ENCODE measurements at regions not wholly inside any gene's neighbourhood (a gene's known extent, or its start where the extent isn't known, plus 50 kb on each side); places are given as distances from the start of the nearest gene placed in this dataset.

DNA sequence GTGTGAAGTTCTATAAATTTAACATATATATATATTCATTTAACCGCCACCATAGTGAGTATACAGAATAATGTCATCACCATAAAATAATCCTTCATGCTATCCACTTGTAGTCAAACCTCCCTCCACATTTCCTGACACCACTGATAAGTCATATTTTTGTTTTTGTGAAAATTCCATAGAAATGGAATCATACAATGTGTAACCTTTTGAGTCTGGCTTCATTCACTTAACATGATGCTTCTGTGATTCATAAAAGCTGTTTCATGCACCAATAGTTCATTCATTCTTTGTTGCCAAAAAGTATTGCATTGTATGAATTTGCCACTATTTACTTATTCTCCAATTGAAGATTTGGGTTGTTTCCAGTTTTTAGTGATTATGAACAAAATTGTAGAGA, 497.5 kb upstream of the PCDH20 start:
- Histone ChIP-seq H3K36me3 (no peaks in the 10 kb centered on the region), H3K27ac (no peak overlapping the region), H3K27me3 (no peaks in the 10 kb centered on the region), H3K4me1 (ENCODE audit: low read depth) (no peaks in the 10 kb centered on the region), H3K4me3 (no peak overlapping the region), H3K9me3 (ENCODE audit: low read depth) (peaks cover 4% of the 10 kb centered on the region)
- no peak for DNase-seq (ENCODE audit: low read depth in 1 of 2, low spot score in 1 of 2)
- TF ChIP-seq, protein P1, sequence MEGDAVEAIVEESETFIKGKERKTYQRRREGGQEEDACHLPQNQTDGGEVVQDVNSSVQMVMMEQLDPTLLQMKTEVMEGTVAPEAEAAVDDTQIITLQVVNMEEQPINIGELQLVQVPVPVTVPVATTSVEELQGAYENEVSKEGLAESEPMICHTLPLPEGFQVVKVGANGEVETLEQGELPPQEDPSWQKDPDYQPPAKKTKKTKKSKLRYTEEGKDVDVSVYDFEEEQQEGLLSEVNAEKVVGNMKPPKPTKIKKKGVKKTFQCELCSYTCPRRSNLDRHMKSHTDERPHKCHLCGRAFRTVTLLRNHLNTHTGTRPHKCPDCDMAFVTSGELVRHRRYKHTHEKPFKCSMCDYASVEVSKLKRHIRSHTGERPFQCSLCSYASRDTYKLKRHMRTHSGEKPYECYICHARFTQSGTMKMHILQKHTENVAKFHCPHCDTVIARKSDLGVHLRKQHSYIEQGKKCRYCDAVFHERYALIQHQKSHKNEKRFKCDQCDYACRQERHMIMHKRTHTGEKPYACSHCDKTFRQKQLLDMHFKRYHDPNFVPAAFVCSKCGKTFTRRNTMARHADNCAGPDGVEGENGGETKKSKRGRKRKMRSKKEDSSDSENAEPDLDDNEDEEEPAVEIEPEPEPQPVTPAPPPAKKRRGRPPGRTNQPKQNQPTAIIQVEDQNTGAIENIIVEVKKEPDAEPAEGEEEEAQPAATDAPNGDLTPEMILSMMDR (IDR thresholded peaks at IDR 0.05; ENCODE audit: low read depth, low read length), result no peak

DNA sequence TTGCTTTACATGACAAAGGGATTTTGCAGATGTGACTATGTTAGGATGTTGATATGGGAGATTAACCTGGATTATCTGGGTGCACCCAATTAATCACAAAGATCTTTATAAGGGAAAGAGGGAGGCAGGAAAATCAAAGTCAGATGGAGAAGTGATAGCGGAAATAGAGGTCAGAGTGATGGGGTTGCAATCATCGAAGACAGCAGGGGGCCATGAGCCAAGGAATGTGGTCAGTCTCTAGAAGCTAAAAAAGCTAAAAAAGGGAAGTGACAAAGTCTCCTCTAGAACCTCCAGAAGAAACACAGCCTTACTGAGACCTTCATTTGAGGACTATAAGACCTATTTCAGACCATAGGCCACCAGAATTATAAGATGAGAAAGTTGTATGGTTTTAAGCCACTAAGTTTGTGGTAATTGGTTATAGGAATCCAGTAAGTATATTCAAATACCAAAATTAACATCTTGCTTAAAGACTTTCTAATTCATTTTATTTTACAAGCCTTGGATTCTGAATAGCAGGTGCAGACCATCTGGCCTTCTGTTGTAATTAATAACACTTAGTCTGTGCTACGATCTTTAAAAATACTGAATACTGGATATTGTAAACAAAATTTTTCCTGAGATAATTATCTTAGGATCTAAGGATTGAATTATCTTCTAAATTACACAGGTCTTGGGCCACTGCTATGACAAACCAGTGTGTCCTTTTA, 493.4 kb upstream of the PCDH20 start:
- no peak overlapping the region for H3K27ac ChIP-seq
- H3K36me3 ChIP-seq, result no peaks in the 10 kb centered on the region
- no peak for DNase-seq (ENCODE audit: low read depth in 1 of 2, low spot score in 1 of 2)
- H3K4me1 ChIP-seq (ENCODE audit: low read depth), result no peaks in the 10 kb centered on the region
- TF ChIP-seq, protein P1 (IDR thresholded peaks at IDR 0.05; ENCODE audit: low read depth, low read length), result no peak
- H3K9me3 ChIP-seq (ENCODE audit: low read depth), result peaks cover 3% of the 10 kb centered on the region
- H3K27me3 ChIP-seq, result no peaks in the 10 kb centered on the region
- no peak overlapping the region for H3K4me3 ChIP-seq

DNA sequence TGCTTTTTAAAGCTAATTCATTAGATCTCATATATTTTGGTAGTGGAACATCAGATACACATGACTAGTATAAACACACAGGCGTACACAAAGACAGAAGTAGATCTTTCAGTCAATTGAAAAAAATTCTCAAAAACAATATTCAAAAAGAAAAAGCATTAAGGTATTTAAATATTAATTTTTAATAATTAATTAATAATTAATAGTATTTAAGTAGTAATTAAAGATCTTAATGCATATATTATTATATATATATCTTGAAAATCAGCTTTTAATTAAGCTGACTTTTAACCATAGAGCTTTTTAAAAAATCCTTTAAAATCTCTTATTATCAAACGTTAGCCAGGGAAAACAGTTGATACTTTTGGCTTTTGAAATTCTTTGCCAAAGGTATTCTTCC, 489.4 kb upstream of the PCDH20 start:
- TF ChIP-seq, protein P1 (IDR thresholded peaks at IDR 0.05; ENCODE audit: low read depth, low read length), result no peak
- Histone ChIP-seq H3K4me1 (ENCODE audit: low read depth) (no peaks in the 10 kb centered on the region), H3K4me3 (no peak overlapping the region), H3K9me3 (ENCODE audit: low read depth) (no peaks in the 10 kb centered on the region), H3K27ac (no peak overlapping the region), H3K36me3 (no peaks in the 10 kb centered on the region), H3K27me3 (no peaks in the 10 kb centered on the region)
- DNase-seq (ENCODE audit: low read depth in 1 of 2, low spot score in 1 of 2), result no peak

DNA sequence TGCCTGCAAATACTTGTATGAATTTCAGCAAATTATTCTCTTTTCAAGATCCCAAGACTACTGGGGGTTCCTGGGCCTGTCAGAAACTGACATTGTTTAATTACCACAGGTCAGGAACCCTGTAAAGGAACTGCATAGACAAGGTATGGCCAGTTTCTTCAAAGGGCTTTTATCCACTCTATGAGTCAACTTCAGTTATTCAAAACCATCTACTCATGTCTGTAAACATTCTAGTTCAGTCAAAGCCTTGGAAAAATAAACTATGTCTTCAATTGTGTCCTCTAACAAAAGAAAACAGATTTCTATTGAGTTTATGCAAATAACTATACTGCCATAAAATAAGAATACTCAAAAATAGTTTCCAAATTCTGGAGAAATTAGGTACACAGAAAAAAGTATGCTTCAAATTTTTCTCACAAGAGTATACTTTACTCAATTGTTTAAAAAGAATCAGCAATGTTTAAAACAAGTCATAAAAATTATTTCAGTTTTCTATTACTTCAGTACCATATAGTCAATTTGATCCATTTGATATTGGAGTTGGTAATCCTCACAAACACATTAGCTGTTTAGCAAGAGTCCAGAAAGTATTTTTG, 486.4 kb upstream of the PCDH20 start:
- DNase-seq (ENCODE audit: low read depth in 1 of 2, low spot score in 1 of 2), result no peak
- no peaks in the 10 kb centered on the region for H3K27me3 ChIP-seq
- H3K36me3 ChIP-seq, result no peaks in the 10 kb centered on the region
- no peaks in the 10 kb centered on the region for H3K9me3 ChIP-seq (ENCODE audit: low read depth)
- no peak overlapping the region for H3K4me3 ChIP-seq
- H3K27ac ChIP-seq, result no peak overlapping the region
- TF ChIP-seq, protein P1 (IDR thresholded peaks at IDR 0.05; ENCODE audit: low read depth, low read length), result no peak
- H3K4me1 ChIP-seq (ENCODE audit: low read depth), result no peaks in the 10 kb centered on the region

DNA sequence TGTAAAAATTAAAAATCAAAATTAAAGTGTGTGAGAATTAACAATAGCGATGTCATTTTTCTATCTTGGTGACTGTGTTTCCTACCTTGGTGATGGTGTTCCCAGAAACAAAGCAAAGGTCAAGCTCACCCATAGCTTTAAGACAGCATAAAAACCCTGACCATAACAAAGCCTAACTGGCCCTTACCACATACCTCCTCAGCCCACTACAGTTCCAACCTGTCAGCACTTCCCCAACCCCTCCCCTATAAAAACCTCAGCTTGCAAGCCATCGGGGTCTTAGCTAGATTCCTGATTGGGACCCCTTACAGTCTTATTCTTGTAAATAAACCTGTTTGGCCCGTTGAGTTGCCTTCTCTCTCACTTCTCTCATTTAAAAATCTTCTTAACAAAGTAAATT, 484.4 kb upstream of the PCDH20 start:
- Histone ChIP-seq H3K4me3 (no peak overlapping the region), H3K9me3 (ENCODE audit: low read depth) (no peaks in the 10 kb centered on the region), H3K36me3 (no peaks in the 10 kb centered on the region), H3K27me3 (no peaks in the 10 kb centered on the region), H3K4me1 (ENCODE audit: low read depth) (no peaks in the 10 kb centered on the region), H3K27ac (no peak overlapping the region)
- TF ChIP-seq, protein P1 (IDR thresholded peaks at IDR 0.05; ENCODE audit: low read depth, low read length), result no peak
- DNase-seq (ENCODE audit: low read depth in 1 of 2, low spot score in 1 of 2), result no peak
